Effector CD4-positive, alpha-beta T cell (primary cell): ENCODE measurements at regions not wholly inside any gene's neighbourhood (a gene's known extent, or its start where the extent isn't known, plus 50 kb on each side); places are given as distances from the start of the nearest gene placed in this dataset.

Experiments used
- DNase-seq: peaks from one replicate; pipeline ENCODE4 v3.0.0-alpha.2; 2020

DNA sequence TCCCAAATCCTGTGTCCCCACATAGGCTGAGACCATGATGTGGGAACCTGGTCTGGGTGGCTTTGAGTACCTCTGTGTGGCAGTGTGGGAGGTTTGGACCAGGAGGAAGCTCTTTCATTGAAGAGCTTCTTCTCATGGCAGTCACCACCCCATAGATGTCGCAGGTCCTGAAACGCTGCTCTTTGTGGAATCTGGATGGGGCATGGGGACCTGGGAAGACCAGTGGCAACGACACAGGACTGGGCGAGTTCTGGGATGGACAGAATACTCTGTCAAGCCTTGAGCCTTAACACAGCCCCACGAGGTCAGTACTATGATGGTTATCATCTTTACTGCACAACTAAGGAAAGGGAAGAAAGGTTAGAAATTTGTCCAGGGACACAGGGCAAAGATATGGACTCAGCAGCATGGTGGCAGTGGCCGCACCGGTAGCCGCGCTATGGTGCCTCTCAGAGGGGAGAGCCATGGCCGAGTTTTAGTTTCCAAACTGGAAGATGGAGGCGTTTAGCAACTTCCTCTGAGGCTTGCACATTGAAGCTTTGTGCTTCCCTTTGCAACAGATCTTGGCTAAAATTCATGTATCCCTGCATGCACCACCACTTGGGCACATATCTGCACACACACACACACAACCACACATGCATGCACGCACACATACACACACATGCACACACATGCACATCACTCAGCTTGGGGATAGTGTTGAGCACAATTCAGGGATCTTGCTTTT, 117.7 kb upstream of the C1orf174 start:
- DNase-seq, result no peak

DNA sequence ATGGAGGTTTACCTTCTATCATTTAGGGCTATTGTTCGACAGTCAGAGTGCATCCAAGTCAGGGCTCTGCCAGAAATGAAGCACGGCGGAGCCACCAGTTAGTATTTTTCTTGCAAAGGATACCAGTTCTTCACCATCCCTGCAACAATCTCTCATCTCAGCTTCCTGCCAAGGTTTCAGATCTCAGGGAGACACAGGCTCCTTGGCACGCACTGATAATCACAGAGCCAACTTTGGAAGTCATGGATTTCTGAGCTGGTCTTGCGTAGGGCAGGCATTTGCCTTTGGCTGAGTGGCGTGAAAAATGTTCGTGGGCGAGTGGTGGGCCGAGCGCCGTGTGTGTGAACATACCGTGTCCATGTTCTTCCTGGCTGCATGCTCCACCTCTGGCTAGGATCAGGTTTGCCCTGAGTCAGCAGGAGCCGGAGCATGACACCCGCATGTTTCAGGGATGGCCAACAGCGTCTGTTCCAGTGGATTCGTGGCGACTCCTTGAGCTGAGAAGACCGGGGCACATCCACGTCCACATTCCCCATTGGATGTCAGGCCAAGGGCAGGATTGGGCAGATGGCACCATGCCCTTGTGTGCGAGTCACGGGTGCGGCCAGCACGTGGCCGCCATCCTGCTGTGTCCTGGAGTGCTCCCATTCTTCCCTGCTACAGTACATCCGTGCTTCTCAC, 118.5 kb upstream of the C1orf174 start:
- no peak for DNase-seq

DNA sequence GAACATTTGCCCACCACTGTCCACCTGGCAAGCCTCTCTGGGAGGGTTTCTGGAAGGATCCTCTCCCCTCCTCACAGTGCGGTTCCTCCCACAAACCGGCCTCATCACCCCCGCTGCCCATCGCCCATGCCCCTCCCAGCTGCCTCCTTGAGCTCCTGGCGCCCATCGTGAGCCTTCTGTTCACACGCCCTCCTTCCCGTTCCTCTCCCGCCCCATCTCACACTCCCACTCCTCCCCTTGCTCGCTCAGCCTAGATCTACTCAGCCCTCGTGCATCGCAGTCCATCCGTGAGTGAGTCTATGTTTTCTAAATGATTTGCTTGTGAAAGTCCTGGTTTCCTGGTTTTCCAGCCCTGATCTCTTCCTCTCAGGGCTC, 119.1 kb upstream of the C1orf174 start:
- no peak for DNase-seq

DNA sequence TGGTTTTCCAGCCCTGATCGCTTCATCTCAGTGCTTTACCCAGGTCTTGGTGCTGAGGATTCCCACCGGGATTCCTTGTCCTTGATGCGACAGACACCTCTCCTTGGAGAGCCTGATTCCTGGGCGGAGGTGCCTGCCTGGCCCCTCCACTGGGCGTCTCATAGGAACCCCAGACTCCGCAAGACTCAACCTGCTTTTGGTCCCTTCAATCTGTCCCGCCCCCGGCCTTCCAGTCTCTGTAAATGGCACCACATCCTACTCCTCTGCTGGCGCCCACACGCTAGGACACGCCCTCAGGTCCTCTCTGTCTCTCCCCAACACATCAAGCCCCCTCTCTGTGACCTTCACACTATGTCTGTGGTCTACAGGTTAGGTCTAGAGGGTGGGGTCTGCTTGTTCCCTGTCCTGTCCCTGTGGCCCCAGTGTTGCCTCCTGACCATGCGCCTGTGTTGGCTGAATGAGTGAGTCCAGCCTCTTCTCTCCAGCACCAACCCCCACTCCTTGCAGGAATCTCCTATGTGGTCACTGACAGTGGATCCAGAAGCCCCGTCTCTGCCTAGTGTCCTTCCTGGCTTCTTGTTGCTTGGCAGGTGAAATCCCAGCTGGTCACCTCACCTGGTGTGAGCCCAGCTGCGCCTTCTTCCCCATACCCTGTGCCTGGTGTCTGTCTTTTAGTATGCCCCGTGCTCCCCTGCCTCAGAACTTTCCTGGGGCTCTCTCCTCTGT, 119.7 kb upstream of the C1orf174 start:
- DNase-seq, result no peak

DNA sequence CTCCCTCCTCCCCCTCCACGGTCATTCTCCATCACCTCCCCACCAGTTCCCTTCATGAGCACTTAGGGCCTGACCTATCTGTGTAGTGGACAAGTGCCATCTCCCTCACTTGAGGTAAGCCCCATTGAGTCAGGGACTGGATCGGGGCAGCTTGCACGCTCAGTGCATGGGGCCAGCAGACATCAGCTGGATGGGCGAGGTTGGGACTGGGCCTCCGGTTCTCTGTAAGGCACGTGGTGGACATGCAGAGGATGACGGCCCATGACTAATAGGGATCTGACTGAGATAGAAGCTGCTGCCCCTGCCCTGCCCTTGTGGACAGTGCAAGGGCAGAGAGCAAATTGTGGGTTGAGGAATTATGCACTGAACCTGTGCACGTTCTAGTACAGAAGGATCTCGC, 120.4 kb upstream of the C1orf174 start:
- DNase-seq, result no peak

DNA sequence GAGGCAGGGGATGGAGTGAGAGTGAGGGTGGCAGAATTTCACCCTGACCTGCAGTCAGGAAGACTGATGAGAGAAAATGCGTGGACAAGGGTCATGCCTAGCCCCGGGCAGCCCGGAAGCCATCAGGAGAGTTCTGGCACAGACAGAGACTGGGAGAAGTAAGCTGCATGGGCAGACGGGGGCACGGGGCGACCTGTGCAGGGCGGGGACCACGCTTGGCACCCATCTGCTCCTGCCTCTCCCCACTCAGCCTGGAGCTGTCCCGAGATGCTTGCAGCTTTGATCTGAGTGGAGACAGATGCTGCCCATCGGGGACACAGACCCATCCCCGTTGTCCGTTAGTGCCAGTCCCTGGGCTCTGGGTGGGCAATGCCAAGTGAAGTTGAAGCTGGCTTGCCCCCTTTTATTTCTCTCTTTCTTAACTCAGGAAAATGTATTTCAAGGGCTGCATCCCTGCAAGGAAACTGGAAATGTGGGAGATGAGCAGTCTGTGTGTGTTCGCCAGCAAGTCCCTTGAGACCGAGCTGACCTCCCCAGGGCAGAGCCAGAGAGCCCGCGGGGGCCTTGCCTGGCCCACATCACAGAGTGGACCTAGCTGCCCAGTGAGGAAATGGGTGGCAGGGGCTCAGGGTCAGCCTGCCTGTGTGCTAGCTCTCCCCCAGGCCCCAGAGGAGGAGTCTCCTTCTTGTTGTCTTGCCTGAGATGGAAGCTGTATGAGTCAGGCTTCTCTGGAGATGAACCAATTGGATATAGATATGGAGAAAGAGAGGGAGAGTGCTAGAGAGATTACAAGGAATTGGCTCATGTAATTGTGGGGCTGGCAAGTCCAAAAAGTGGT, 121.3 kb upstream of the C1orf174 start:
- DNase-seq, result no peak

DNA sequence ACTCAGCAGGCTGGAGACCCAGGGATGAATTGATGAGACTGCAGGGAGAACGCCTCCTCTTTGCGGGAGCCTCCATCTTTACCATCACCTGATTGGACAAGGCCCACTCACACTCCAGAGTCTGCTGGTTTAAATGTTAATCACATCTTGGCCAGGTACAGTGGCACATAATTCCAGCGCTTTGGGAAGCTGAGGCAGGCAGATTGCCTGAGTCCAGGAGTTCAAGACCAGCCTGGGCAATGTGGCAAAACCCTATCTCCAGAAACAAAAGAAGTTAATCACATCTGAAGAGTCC, 121.8 kb upstream of the C1orf174 start:
- DNase-seq, result no peak

DNA sequence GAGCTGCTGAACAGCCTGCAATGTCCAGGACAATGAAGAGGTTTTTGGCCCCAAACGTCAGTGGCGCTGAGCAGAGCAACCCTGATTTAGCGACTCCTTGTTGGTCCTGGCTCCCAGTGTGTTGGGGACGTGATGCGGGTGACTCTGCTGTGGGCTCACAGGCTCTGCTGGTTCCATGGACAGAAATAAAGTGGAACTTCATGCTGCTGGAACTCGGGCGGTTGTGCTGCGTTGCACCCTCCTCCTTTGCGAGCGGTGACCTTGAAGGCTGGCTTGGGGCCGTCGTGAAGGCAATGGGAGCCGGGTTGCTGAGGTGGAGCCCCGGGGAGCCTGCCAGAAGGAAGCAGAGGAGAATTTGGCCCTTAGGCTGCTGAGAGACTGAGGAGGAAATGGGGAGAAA, 122.6 kb upstream of the C1orf174 start:
- DNase-seq, result no peak

DNA sequence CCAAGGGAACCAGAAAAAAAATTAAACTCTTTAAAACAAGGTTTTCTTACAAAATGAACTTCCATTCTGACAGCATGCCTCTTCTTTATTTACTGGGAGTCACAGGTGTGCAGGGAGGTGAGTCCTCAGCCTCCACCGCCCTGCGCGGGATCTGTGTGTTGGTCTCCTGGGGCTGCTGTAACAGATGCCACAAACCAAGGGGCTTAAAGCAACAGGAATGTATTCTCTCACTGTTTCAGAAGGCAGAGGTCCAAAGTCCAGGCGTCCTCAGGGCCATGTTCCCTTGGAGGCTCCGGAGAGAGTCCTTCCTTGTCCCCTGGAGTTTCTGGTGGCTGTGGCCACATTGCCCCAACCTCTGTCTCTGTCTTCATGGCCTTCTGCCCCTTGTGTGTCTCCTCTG, 123.6 kb upstream of the C1orf174 start:
- no peak for DNase-seq

DNA sequence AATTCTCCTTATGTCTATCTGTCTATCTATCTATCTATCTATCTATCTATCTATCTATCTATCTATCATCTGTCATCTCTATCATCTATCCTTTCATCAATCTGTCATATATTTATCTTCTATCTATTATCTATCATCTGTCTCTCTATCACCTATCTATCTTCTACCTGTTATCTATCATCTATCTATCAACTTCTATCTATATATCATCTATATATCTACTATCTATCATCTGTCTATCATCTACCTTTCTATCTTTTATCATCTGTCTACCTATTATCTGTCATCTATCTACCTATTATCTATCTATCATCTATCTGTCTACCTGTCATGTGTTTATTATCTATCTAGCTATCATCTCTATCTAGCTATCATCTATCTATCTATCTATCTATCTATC, 124.7 kb upstream of the C1orf174 start:
- DNase-seq, result no peak

DNA sequence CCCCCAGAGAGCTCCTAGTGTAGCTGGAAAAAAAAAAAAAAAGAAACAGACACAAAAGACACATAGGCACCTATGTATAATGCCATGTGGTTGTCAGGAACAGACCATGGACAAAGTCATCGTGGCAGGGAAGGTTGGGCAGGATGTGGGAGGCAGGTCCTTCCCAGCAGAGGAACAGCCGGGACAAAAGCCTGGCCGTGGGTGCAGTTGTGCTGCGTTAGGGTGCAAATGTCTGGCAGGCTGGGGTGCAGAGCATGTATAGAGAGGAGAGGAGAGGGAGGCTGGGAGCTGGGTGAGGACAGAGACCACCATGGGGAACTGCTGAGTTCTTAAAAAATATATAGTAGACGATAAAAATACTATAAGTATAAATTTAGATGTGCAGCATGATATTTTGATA, 125.7 kb upstream of the C1orf174 start:
- no peak for DNase-seq

DNA sequence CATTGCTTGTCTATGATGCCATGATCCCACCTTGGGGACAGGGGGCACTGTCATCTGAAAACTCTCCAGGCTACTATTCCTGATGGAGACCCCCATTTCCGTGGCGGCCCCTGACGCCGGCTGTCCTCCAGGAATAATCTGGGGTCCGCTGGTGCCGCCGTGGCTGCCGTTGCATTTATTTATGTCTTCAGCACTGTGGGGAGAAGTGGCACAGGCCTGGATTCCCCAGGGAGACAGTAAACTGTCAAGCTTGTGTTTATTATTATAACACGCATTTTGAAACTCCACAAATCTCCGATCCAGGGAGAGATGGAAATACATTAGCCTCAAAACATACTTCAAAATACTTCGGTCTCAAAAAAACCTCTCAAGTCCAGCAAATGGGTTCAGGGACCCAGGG, 126.9 kb upstream of the C1orf174 start:
- no peak for DNase-seq

DNA sequence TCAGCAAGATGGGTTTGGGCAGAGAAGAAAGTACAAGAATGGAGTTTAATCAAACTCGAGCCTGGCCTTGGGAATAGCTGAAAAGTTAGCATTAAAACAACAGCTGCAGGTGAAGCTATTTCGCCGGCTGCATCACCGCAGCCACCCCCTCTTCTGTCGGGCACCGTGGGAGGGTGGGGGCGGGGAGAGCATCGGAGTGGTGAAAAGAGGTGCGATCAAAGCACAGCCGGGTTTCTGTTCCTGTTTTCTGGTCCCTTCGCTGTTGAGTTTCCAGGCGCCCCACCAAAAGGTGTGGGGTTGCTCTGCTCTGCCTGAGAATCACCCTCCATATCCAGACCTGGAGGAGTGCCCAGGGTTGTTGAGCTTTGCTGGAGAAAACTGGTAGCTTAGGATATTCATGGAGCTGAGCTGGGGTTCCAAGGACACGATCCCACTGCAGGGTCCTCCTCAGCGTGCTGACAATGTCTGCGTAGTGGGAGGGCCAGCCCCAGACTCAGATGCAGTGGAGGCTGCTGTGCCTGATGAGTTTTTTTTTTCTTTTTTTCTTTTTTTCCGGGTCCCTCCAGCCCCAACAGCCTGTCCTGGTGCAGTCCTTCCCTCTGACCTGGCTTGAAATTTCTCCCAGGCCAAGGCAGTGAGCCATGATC, 127.5 kb upstream of the C1orf174 start:
- DNase-seq, result no peak

DNA sequence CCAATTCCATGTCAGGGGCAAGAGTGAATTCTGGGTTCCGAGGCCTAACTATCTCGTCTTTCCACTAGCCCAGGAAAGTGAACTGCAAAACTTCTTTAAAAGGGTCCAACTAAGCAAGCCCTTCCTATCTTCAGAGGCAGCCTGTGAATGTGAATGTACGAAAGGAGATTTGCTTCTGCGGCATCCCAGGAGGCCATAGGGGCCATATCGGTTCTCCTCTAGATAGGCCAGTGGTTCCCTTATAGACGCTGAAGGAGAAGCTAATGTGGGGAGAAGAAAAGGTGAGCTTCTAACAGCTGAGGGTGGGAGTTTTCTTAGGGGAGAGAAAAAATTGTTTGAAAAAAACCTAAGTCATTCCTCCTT, 128.0 kb upstream of the C1orf174 start:
- DNase-seq, result no peak

DNA sequence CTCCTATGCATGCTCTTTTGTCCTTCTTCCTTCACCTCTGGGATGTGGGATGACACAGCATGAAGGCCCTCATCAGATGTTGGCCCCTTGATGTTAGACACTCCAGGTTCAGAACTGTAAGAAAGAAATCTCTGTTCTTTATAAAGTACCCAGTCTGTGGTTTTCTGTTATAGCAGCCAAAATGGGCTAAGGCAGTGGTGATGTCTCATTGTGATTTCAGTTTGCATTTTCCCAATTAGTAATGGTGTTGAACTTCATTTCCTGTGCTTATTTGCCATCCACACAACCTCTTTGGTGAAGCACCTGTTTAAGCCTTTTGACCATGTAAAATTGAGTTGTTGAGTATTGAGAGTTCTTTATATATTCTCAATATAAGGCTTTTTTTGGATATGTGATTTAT, 129.3 kb upstream of the C1orf174 start:
- no peak for DNase-seq

DNA sequence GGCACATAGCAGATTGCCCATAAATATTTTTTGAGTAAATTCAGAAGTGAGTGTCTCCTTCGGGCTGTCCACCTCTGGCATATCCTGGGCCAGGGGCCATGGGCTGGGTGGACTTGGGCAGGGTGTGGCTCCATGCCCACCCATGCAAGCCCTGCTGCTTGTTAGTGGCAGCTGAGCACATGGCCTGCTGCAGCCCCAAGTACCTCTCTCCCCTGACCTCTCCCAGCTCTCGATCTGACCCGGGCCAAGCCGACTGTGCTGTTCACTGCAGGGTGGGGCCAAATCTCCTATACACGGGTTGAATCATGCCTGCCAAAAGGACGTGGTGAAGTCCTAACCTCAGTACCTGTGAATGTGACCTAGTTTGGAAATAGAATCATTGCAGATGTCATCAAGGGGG, 132.5 kb upstream of the C1orf174 start:
- DNase-seq, result no peak

DNA sequence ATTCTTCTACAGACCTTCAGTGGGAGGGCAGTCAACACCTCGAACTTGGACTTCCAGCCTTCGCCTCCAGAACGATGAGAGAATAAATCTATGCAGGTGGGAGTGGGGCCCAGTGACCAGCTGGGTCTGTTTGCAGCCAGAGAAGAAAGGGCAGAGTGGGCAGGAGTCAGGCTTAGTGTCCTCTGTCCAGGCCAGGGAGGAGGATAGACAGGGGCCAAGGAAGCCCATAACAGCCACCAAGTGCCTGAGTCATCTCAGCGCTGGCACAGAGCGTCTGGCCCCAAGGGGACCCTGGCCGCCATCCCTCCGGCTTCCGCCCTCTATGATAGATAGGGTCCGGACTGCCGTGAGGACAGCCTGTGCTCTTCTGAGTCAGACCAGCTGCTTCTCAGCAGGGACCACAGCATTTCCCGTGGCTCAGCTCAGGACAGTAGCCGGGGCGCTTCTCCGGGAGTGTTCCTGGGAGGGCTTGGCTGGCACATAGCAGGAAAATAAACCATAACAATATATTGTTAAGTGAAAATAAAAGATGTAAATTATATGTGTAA, 133.1 kb upstream of the C1orf174 start:
- DNase-seq, result no peak

DNA sequence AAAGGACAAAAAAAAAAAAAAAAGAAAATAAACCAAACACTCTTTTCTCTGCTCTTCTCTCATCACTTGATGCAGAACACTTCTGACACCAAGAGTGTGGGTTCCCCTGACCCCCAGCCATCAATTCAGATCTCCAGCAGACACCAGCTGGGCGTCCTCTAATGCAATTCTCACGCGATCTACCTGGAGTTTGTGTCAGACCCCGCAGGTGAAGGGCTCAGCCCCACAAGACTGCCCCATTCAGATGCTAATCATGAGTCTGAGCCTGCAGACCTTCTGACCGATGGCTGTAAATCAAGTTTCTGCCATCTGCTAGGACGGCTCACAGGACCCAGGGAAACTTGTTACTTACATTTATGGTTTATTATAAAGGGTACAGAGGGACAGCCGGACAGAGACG, 133.6 kb upstream of the C1orf174 start:
- DNase-seq, result no peak

DNA sequence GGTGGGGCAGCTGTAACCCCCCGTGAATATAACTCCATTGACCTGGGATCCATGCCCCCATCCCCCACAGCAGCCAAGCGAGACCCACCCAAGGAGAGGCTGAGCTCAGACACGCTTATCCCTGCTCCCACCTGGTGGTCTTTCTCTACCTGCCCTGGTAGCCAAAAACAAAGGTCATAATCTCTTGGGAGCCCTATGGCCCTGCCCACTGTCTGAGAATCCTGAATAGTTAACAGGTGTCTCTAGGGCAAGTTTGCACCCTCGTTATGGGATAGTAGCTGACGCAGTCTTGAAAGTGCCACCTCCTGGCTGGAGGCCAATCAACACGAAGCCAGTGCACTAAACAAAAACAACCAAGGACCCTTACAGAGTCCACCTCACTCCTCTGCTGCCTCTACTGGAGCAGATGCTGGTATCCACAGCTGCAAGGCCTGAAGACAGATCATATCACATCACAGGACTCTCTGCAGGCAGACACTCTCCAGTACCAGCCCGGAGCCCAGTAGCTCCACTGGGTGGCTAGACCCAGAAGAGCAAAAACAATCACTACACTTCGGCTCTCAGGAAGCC, 134.3 kb upstream of the C1orf174 start:
- DNase-seq, result no peak

DNA sequence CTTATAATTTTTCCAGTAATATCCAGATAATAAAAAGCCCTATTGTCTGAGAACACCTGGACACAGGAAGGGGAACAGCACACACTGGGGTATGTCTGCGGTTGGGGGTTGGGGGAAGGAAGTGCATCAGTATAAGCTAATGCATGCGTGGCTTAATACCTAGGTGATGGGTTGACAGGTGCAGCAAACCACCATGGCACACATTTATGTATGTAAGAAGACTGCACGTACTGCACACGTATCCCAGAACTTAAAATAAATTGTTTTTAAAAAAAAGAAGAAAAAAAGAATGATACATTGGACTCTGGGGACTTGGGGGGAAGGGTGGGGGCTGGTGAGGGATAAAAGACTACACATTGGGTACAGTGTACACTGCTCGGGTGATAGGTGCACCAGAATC, 144.9 kb upstream of the C1orf174 start:
- no peak for DNase-seq

DNA sequence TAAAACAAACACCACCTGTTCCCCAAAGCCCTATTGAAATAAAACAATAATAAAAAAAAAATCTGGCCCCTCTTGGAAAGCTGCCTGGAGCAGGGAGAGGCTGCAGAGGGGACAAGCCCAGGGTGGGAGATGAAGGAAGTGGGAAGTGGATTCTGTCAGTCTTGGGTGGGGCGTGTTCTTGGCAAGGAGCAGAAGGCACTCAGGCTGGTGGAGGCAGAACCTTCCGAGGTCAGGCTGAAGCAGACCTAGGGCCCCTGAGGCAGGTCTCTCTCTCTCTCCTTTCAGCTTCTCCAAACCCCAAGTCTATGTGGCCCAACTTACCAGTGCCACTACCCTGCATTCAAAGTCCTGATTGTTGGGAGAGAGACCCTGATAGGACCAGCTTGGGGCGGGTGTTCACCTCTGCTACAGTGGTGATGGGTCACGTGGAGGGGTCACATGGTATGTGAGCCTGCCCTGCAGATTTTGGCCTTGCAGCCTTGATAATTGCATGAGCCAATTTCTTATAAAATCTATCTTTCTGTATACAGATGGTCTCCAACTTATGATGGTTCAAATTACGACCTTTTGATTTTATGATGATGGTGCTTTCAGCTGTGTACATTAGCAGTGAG, 145.4 kb upstream of the C1orf174 start:
- no peak for DNase-seq
